Gastrocnemius medialis (tissue), 4 donors: ENCODE measurements at regions not wholly inside any gene's neighbourhood (a gene's known extent, or its start where the extent isn't known, plus 50 kb on each side); places are given as distances from the start of the nearest gene placed in this dataset.

Source experiments
- ATAC-seq, 2 donors: fragments of 150-250 bp; one replicate each; pipeline ENCODE4 v1.9.1; 2016
- DNase-seq, 2 donors: peaks; one replicate each; pipeline ENCODE4 v3.0.0-alpha.2; 2019
- H3K27ac ChIP-seq, 4 donors: fragments of 200-600 bp; sonication (generic); 1 replicate in 1 of 4; 2 replicates in 3 of 4; pipeline ENCODE4 v1.5.1; 2016 to 2018; ENCODE audit warnings: mild to moderate bottlenecking in 2 of 4, moderate library complexity in 1 of 4
- H3K27me3 ChIP-seq, 3 donors: fragments of 200-600 bp; sonication (generic) in 2 of 3; 1 replicate in 1 of 3; 2 replicates in 2 of 3; pipeline versions ENCODE4 v1.5.1 to v1.6.0; 2016 to 2019; ENCODE audit warnings: mild to moderate bottlenecking in 1 of 3, moderate library complexity in 1 of 3
- H3K36me3 ChIP-seq, 2 donors: fragments of 200-600 bp; sonication (generic) in 1 of 2; one replicate each; pipeline ENCODE4 v1.5.1; 2017 to 2018
- H3K4me1 ChIP-seq, 2 donors: fragments of 200-600 bp; sonication (generic) in 1 of 2; one replicate each; pipeline ENCODE4 v1.5.1; 2016 to 2017; ENCODE audit warnings: mild to moderate bottlenecking in 2 of 2
- H3K4me3 ChIP-seq, 4 donors: fragments of 200-600 bp; sonication (generic) in 3 of 4; 1 replicate in 1 of 4; 2 replicates in 3 of 4; pipeline ENCODE4 v1.5.1; 2016 to 2019; ENCODE audit warnings: mild to moderate bottlenecking in 2 of 4
- H3K9me3 ChIP-seq, 3 donors: fragments of 200-600 bp; sonication (generic) in 2 of 3; 1 replicate in 1 of 3; 2 replicates in 2 of 3; pipeline ENCODE4 v1.5.1; 2016 to 2019
- CTCF ChIP-seq, 5 experiments: fragments of 450-650 bp in 3 of 5; fragments of 200-600 bp in 2 of 5; sonication (generic) in 2 of 5; IDR thresholded peaks in 4 of 5; conservative IDR thresholded peaks in 1 of 5; 1 replicate in 4 of 5; 2 replicates in 1 of 5; pipeline ENCODE4 v1.5.1; 2016 to 2019; ENCODE audit warnings: antibody characterized with exemption in 5 of 5, mild to moderate bottlenecking in 3 of 5, moderate library complexity in 3 of 5
- POLR2A ChIP-seq, 2 donors: fragments of 450-650 bp; IDR thresholded peaks; one replicate each; pipeline ENCODE4 v1.6.1; 2017; ENCODE audit warnings: antibody characterized with exemption in 2 of 2, mild to moderate bottlenecking in 2 of 2, moderate library complexity in 2 of 2
- in situ Hi-C, 4 donors: fragments of 200-750 bp; cut with MboI; loops; one replicate each; pipeline versions ENCODE4 v1.15.0 to v1.8.0; 2017; ENCODE audit warnings: low sequenced_read_pairs in 4 of 4
- intact Hi-C: fragments of 100-400 bp; cut with DNase I; formaldehyde crosslinking; loops from one replicate; pipeline ENCODE4 v1.15.1; 2023; ENCODE audit warnings: low total_unique reads

GRCh38 chr2:38215522-38215921 is 139.6 kb upstream of the CYP1B1 start:
- in situ Hi-C loops (no loop called here), intact Hi-C loops (no loop called here)
- Histone ChIP-seq H3K9me3 (no peaks in the 10 kb centered on the region), H3K27me3 (peaks cover 0 to 2% (median 0%) of the 10 kb centered on the region in 3 donors), H3K36me3 (no peaks in the 10 kb centered on the region), H3K27ac (no peak overlapping the region), H3K4me1 (no peaks in the 10 kb centered on the region), H3K4me3 (no peak overlapping the region)
- no peak for DNase-seq
- no peak for ATAC-seq
- TF ChIP-seq CTCF (IDR thresholded peaks at IDR 0.05 in 4 of 5, conservative IDR thresholded peaks at IDR 0.05 in 1 of 5) = no peak
- TF ChIP-seq POLR2A (IDR thresholded peaks at IDR 0.05) = no peak

- peaks cover 0 to 2% (median 0%) of the 10 kb centered on the region in 3 donors for H3K27me3 ChIP-seq
- in situ Hi-C loops (no loop called here), intact Hi-C loops (no loop called here)
- TF ChIP-seq POLR2A (IDR thresholded peaks at IDR 0.05) (no peak), CTCF (IDR thresholded peaks at IDR 0.05 in 4 of 5, conservative IDR thresholded peaks at IDR 0.05 in 1 of 5) (no peak)
- H3K36me3 ChIP-seq = no peaks in the 10 kb centered on the region
- no peaks in the 10 kb centered on the region for H3K4me1 ChIP-seq
- no peak for DNase-seq
- no peak overlapping the region for H3K4me3 ChIP-seq
- ATAC-seq = no peak
- no peaks in the 10 kb centered on the region for H3K9me3 ChIP-seq
- H3K27ac ChIP-seq = no peak overlapping the region
Measured at GRCh38 chr2:38214209-38214717, 138.3 kb upstream of the CYP1B1 start.

- in situ Hi-C loops = no loop called here
- no peak for DNase-seq
- no peak overlapping the region for H3K4me3 ChIP-seq
Measured at GRCh38 chr2:38213619-38214167, 137.7 kb upstream of the CYP1B1 start.

GRCh38 chr2:38212312-38212711 is 136.4 kb upstream of the CYP1B1 start:
- Histone ChIP-seq H3K4me1 (no peaks in the 10 kb centered on the region), H3K36me3 (no peaks in the 10 kb centered on the region), H3K27ac (no peak overlapping the region), H3K27me3 (no peaks in the 10 kb centered on the region), H3K9me3 (no peaks in the 10 kb centered on the region), H3K4me3 (no peak overlapping the region)
- DNase-seq = no peak
- no peak for TF ChIP-seq POLR2A (IDR thresholded peaks at IDR 0.05)
- TF ChIP-seq CTCF (IDR thresholded peaks at IDR 0.05 in 4 of 5, conservative IDR thresholded peaks at IDR 0.05 in 1 of 5) = no peak
- no peak for ATAC-seq
- in situ Hi-C loops = no loop called here
- intact Hi-C loops = no loop called here

More at GRCh38 chr2:38213619-38214167, 137.7 kb upstream of the CYP1B1 start:
- no peaks in the 10 kb centered on the region for H3K4me1 ChIP-seq
- TF ChIP-seq CTCF (IDR thresholded peaks at IDR 0.05 in 4 of 5, conservative IDR thresholded peaks at IDR 0.05 in 1 of 5) (no peak), POLR2A (IDR thresholded peaks at IDR 0.05) (no peak)
- no peak for ATAC-seq
- H3K27ac ChIP-seq = no peak overlapping the region
- no peaks in the 10 kb centered on the region for H3K36me3 ChIP-seq
- H3K9me3 ChIP-seq = no peaks in the 10 kb centered on the region
- intact Hi-C loops = no loop called here
- peaks cover 0 to 2% (median 0%) of the 10 kb centered on the region in 3 donors for H3K27me3 ChIP-seq

- no peak for ATAC-seq
- in situ Hi-C loops = no loop called here
- Histone ChIP-seq H3K4me1 (no peaks in the 10 kb centered on the region), H3K27ac (no peak overlapping the region), H3K27me3 (no peaks in the 10 kb centered on the region), H3K36me3 (no peaks in the 10 kb centered on the region), H3K4me3 (no peak overlapping the region), H3K9me3 (no peaks in the 10 kb centered on the region)
- intact Hi-C loops = no loop called here
- TF ChIP-seq POLR2A (IDR thresholded peaks at IDR 0.05) = no peak
- no peak for TF ChIP-seq CTCF (IDR thresholded peaks at IDR 0.05 in 4 of 5, conservative IDR thresholded peaks at IDR 0.05 in 1 of 5)
- no peak for DNase-seq
Measured at GRCh38 chr2:38207168-38207567, 131.2 kb upstream of the CYP1B1 start.
